Neural crest cell (in vitro differentiated cells): ENCODE measurements at regions not wholly inside any gene's neighbourhood (a gene's known extent, or its start where the extent isn't known, plus 50 kb on each side); places are given as distances from the start of the nearest gene placed in this dataset.

Experiments used
- DNase-seq: peaks from one replicate; pipeline ENCODE4 v3.0.0; 2021; ENCODE audit warnings: low read depth, mixed read lengths, low spot score
- H3K27ac Mint-ChIP-seq: one replicate; pipeline ENCODE4 v1.8.0; 2021; ENCODE audit warnings: mild to moderate bottlenecking, mixed read lengths; ENCODE audit not compliant: unreplicated experiment
- H3K27me3 Mint-ChIP-seq: 2 replicates; pipeline ENCODE4 v1.8.0; 2021; ENCODE audit warnings: low read depth, mild to moderate bottlenecking, mixed read lengths
- H3K36me3 Mint-ChIP-seq: 2 replicates; pipeline ENCODE4 v1.8.0; 2021; ENCODE audit warnings: low read depth, mild to moderate bottlenecking, mixed read lengths
- H3K4me1 Mint-ChIP-seq: 2 replicates; pipeline ENCODE4 v1.8.0; 2021; ENCODE audit warnings: mixed read lengths
- H3K4me3 Mint-ChIP-seq: one replicate; pipeline ENCODE4 v1.8.0; 2021; ENCODE audit warnings: mild to moderate bottlenecking, mixed read lengths
- H3K9me3 Mint-ChIP-seq: 2 replicates; pipeline ENCODE4 v1.8.0; 2021; ENCODE audit warnings: mixed read lengths
- TF ChIP-seq, protein P1 (sequence below): fragments of 200-600 bp; sonication (generic); conservative IDR thresholded peaks from 2 replicates; pipeline ENCODE4 v1.5.0; 2021; ENCODE audit warnings: antibody characterized with exemption, mild to moderate bottlenecking

GRCh38 chrX:9127986-9128385 is 94.1 kb upstream of the FAM9B start:
- Mint-ChIP-seq H3K27ac (no peak overlapping the region), H3K36me3 (peaks cover 6% of the 10 kb centered on the region), H3K4me1 (peaks cover 13% of the 10 kb centered on the region), H3K4me3 (no peak overlapping the region), H3K9me3 (peaks cover 15% of the 10 kb centered on the region), H3K27me3 (no peaks in the 10 kb centered on the region)
- DNase-seq: no peak
- TF ChIP-seq, protein P1, sequence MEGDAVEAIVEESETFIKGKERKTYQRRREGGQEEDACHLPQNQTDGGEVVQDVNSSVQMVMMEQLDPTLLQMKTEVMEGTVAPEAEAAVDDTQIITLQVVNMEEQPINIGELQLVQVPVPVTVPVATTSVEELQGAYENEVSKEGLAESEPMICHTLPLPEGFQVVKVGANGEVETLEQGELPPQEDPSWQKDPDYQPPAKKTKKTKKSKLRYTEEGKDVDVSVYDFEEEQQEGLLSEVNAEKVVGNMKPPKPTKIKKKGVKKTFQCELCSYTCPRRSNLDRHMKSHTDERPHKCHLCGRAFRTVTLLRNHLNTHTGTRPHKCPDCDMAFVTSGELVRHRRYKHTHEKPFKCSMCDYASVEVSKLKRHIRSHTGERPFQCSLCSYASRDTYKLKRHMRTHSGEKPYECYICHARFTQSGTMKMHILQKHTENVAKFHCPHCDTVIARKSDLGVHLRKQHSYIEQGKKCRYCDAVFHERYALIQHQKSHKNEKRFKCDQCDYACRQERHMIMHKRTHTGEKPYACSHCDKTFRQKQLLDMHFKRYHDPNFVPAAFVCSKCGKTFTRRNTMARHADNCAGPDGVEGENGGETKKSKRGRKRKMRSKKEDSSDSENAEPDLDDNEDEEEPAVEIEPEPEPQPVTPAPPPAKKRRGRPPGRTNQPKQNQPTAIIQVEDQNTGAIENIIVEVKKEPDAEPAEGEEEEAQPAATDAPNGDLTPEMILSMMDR: no peak

- H3K27ac Mint-ChIP-seq: no peak overlapping the region
- TF ChIP-seq, protein P1: no peak
- peaks cover 6% of the 10 kb centered on the region for H3K36me3 Mint-ChIP-seq
- DNase-seq: no peak
- H3K9me3 Mint-ChIP-seq: peaks cover 18% of the 10 kb centered on the region
- no peaks in the 10 kb centered on the region for H3K27me3 Mint-ChIP-seq
- H3K4me1 Mint-ChIP-seq: peaks cover 13% of the 10 kb centered on the region
- no peak overlapping the region for H3K4me3 Mint-ChIP-seq
Observed at GRCh38 chrX:9130031-9130430, 96.1 kb upstream of the FAM9B start.

GRCh38 chrX:9131066-9131465 is 97.1 kb upstream of the FAM9B start:
- DNase-seq: no peak
- H3K4me3 Mint-ChIP-seq: no peak overlapping the region
- peaks cover 6% of the 10 kb centered on the region for H3K36me3 Mint-ChIP-seq
- H3K27ac Mint-ChIP-seq: no peak overlapping the region
- TF ChIP-seq, protein P1: no peak
- H3K27me3 Mint-ChIP-seq: no peaks in the 10 kb centered on the region
- peaks cover 13% of the 10 kb centered on the region for H3K4me1 Mint-ChIP-seq
- peaks cover 18% of the 10 kb centered on the region for H3K9me3 Mint-ChIP-seq

- Mint-ChIP-seq H3K4me1 (peaks cover 13% of the 10 kb centered on the region), H3K36me3 (peaks cover 6% of the 10 kb centered on the region), H3K9me3 (peaks cover 18% of the 10 kb centered on the region), H3K27ac (peak overlapping the region; percentile 50), H3K4me3 (no peak overlapping the region), H3K27me3 (no peaks in the 10 kb centered on the region)
- DNase-seq: no peak
- TF ChIP-seq, protein P1: no peak
Observed at GRCh38 chrX:9132036-9132638, 98.2 kb upstream of the FAM9B start.

- no peak for DNase-seq
- Mint-ChIP-seq H3K4me3 (no peak overlapping the region), H3K36me3 (peaks cover 4% of the 10 kb centered on the region), H3K9me3 (peaks cover 16% of the 10 kb centered on the region), H3K4me1 (peaks cover 19% of the 10 kb centered on the region), H3K27me3 (no peaks in the 10 kb centered on the region), H3K27ac (no peak overlapping the region)
- TF ChIP-seq, protein P1: no peak
Observed at GRCh38 chrX:9133426-9133825, 99.5 kb upstream of the FAM9B start.

- Mint-ChIP-seq H3K4me3 (no peak overlapping the region), H3K4me1 (peaks cover 21% of the 10 kb centered on the region), H3K27me3 (no peaks in the 10 kb centered on the region), H3K27ac (no peak overlapping the region), H3K36me3 (peaks cover 5% of the 10 kb centered on the region), H3K9me3 (peaks cover 20% of the 10 kb centered on the region)
- DNase-seq: no peak
- TF ChIP-seq, protein P1: no peak
Observed at GRCh38 chrX:9134366-9134765, 100.4 kb upstream of the FAM9B start.
